Cardiac fibroblast (primary cell): ENCODE measurements at regions not wholly inside any gene's neighbourhood (a gene's known extent, or its start where the extent isn't known, plus 50 kb on each side); places are given as distances from the start of the nearest gene placed in this dataset.
A peak's percentile ranks its signal among the peaks of the same experiment; 100 is the strongest.
"Not testable (repeated sequence)": the region's sequence is repeated elsewhere in the genome, so short reads cannot be mapped to it uniquely, and the experiment has no call there.

Source experiments
- DNase-seq, 2 donors: peaks; one replicate each; pipeline versions ENCODE4 v3.0.0 to v3.0.0-alpha.2; 2010; ENCODE audit warnings: low read depth in 2 of 2
- H3K4me3 ChIP-seq, 2 donors: replicated peaks in 1 of 2; 1 replicate in 1 of 2; 2 replicates in 1 of 2; pipeline ENCODE4 v1.5.1; 2011; ENCODE audit warnings: low read depth in 2 of 2, low read length in 2 of 2, mild to moderate bottlenecking in 2 of 2, moderate library complexity in 1 of 2
- CTCF ChIP-seq: IDR thresholded peaks from one replicate; pipeline ENCODE4 v1.5.1; 2011; ENCODE audit warnings: low read depth, mild to moderate bottlenecking, low read length, inconsistent platforms

GRCh38 chr6:67914419-67914818 is 720.7 kb upstream of the ADGRB3 start:
- H3K4me3 ChIP-seq, result no peak overlapping the region
- TF ChIP-seq CTCF, result no peak
- DNase-seq, result peak; percentile 39 to 57

- TF ChIP-seq CTCF, result no peak
- no peak for DNase-seq
- no peak overlapping the region for H3K4me3 ChIP-seq
These were observed 725.7 kb upstream of the ADGRB3 start for GRCh38 chr6:67909354-67909753.

GRCh38 chr6:67908379-67908778 is 726.7 kb upstream of the ADGRB3 start:
- H3K4me3 ChIP-seq, result no peak overlapping the region
- no peak for TF ChIP-seq CTCF
- DNase-seq, result no peak

GRCh38 chr6:67904735-67905134 is 730.3 kb upstream of the ADGRB3 start:
- H3K4me3 ChIP-seq, DNase-seq: not testable (repeated sequence)

- no peak overlapping the region for H3K4me3 ChIP-seq
- no peak for TF ChIP-seq CTCF
- DNase-seq, result no peak
These were observed 736.2 kb upstream of the ADGRB3 start for GRCh38 chr6:67898875-67899274.

DNA sequence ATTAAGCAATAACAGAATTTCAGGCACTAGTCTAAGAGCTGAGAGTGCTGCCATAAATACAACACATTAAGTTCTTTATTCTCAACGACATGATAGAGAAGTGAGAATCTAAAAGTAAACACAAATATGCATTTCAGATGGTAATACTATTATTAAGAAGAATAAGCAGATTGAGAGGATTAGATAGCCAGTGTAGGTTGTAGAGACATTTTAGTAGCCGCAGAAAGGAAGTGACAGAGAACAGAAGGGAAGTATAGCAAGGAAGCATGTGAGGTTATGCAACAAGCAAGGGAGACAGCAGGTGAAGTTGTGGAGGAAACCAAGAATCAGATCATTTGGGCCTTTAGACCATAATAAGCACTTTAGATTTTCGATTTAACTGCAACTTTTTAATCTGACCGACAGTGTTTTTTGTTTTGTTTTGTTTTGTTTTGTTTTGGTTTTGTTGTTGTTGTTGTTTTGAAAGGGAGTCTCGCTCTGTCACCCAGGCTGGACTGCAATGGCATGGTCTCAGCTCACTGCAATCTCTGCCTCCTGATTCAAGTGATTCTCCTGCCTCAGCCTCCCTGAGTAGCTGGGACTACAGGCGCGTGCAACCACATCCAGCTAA is 737.0 kb upstream of the ADGRB3 start:
- TF ChIP-seq CTCF, result no peak
- no peak for DNase-seq
- H3K4me3 ChIP-seq, result no peak overlapping the region

- DNase-seq, result peak; percentile 60 to 61
- H3K4me3 ChIP-seq, result no peak overlapping the region
- TF ChIP-seq CTCF, result no peak
These were observed 738.6 kb upstream of the ADGRB3 start for GRCh38 chr6:67896476-67896875.

GRCh38 chr6:67889682-67889995 is 745.4 kb upstream of the ADGRB3 start:
- TF ChIP-seq CTCF, result no peak
- DNase-seq, result no peak
- H3K4me3 ChIP-seq, result no peak overlapping the region
